CD4-positive, alpha-beta T cell treated with Interleukin-21 for 1 hour (primary cell): ENCODE measurements at regions not wholly inside any gene's neighbourhood (a gene's known extent, or its start where the extent isn't known, plus 50 kb on each side); places are given as distances from the start of the nearest gene placed in this dataset.
"Not testable (repeated sequence)": the region's sequence is repeated elsewhere in the genome, so short reads cannot be mapped to it uniquely, and the experiment has no call there.

Experiments
- DNase-seq: peaks from one replicate; pipeline ENCODE4 v3.0.0-alpha.2; 2020

- no peak for DNase-seq
These were observed 737.6 kb downstream of the PLA2G4A start for GRCh38 chr1:187566354-187566753.

- no peak for DNase-seq
These were observed 739.3 kb downstream of the PLA2G4A start for GRCh38 chr1:187568067-187568466.

- DNase-seq, result no peak
These were observed 741.4 kb downstream of the PLA2G4A start for GRCh38 chr1:187570166-187570565.

- no peak for DNase-seq
These were observed 748.9 kb downstream of the PLA2G4A start for GRCh38 chr1:187577610-187578009.

GRCh38 chr1:187588917-187589316, 760.2 kb downstream of the PLA2G4A start:
- DNase-seq, result no peak

- no peak for DNase-seq
These were observed 777.0 kb downstream of the PLA2G4A start for GRCh38 chr1:187605736-187606135.

- not testable (repeated sequence) for DNase-seq
These were observed 787.3 kb downstream of the PLA2G4A start for GRCh38 chr1:187615853-187616735.

- DNase-seq, result not testable (repeated sequence)
These were observed 788.1 kb downstream of the PLA2G4A start for GRCh38 chr1:187616830-187617229.

GRCh38 chr1:187617776-187618175, 789.0 kb downstream of the PLA2G4A start:
- DNase-seq, result no peak

GRCh38 chr1:187619175-187619574, 790.4 kb downstream of the PLA2G4A start:
- no peak for DNase-seq

- no peak for DNase-seq
These were observed 793.2 kb downstream of the PLA2G4A start for GRCh38 chr1:187621951-187622350.

- no peak for DNase-seq
These were observed 793.8 kb downstream of the PLA2G4A start for GRCh38 chr1:187622545-187622944.

GRCh38 chr1:187624812-187625545, 796.2 kb downstream of the PLA2G4A start:
- no peak for DNase-seq

- no peak for DNase-seq
These were observed 797.3 kb downstream of the PLA2G4A start for GRCh38 chr1:187626056-187626455.

GRCh38 chr1:187627516-187627915, 798.8 kb downstream of the PLA2G4A start:
- DNase-seq, result no peak

GRCh38 chr1:187629075-187629474, 800.3 kb downstream of the PLA2G4A start:
- no peak for DNase-seq

- no peak for DNase-seq
These were observed 802.1 kb downstream of the PLA2G4A start for GRCh38 chr1:187630653-187631380.

GRCh38 chr1:187631381-187631675, 802.6 kb downstream of the PLA2G4A start:
- DNase-seq, result no peak

- DNase-seq, result no peak
These were observed 803.2 kb downstream of the PLA2G4A start for GRCh38 chr1:187631984-187632383.

- DNase-seq, result no peak
These were observed 806.2 kb downstream of the PLA2G4A start for GRCh38 chr1:187634940-187635339.

- DNase-seq, result no peak
These were observed 810.1 kb downstream of the PLA2G4A start for GRCh38 chr1:187638733-187639434.

GRCh38 chr1:187641015-187641414, 812.3 kb downstream of the PLA2G4A start:
- no peak for DNase-seq

GRCh38 chr1:187641463-187641862, 812.7 kb downstream of the PLA2G4A start:
- DNase-seq, result no peak
